WI38 (cell line): ENCODE measurements at regions not wholly inside any gene's neighbourhood (a gene's known extent, or its start where the extent isn't known, plus 50 kb on each side); places are given as distances from the start of the nearest gene placed in this dataset.

Source experiments
- H3K4me3 ChIP-seq: 2 replicates; pipeline ENCODE4 v1.5.1; 2011; ENCODE audit warnings: low read depth, mild to moderate bottlenecking, control low read depth, low read length
- TF ChIP-seq, protein P1 (sequence below): IDR thresholded peaks from 2 replicates; pipeline ENCODE4 v1.5.1; 2012; ENCODE audit warnings: low read depth, mild to moderate bottlenecking, control low read depth, low read length

DNA sequence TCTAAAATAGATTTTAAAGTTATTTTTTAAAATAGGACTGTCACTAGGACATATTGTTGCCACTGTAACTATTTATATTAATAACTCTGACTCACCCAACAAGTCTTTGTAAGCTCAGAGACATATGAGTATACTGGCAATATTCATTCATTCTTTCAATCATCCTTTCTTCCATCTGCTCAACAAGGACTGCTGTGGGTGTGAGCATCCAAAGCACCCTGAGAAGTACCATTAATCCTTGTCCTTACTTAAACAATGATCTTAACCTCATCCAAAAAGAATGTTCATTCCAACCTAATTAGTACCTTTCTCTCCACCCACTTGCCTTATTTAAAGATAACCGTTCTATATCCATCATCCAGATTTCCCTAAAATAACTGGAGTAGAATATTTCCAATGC, 94.2 kb upstream of the PPP2R3A start:
- TF ChIP-seq, protein P1, sequence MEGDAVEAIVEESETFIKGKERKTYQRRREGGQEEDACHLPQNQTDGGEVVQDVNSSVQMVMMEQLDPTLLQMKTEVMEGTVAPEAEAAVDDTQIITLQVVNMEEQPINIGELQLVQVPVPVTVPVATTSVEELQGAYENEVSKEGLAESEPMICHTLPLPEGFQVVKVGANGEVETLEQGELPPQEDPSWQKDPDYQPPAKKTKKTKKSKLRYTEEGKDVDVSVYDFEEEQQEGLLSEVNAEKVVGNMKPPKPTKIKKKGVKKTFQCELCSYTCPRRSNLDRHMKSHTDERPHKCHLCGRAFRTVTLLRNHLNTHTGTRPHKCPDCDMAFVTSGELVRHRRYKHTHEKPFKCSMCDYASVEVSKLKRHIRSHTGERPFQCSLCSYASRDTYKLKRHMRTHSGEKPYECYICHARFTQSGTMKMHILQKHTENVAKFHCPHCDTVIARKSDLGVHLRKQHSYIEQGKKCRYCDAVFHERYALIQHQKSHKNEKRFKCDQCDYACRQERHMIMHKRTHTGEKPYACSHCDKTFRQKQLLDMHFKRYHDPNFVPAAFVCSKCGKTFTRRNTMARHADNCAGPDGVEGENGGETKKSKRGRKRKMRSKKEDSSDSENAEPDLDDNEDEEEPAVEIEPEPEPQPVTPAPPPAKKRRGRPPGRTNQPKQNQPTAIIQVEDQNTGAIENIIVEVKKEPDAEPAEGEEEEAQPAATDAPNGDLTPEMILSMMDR, result no peak
- no peak overlapping the region for H3K4me3 ChIP-seq

DNA sequence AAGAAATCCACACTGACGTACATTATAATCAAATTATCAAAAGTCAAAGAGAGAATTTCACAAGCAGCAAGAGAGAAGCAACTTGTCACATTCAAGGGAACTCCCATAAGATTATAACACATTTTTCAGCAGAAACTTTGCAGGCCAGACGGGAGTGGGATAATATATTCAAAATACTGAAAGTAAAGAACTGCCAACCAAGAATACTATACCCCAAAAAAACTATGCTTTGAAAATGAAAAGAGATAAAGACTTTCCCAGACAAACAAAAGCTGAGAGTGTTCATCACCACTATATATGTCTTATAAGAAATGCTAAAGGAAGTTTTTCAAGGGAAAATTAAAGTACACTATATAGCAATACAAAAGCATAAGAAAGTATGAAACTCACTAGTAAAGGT, 91.5 kb upstream of the PPP2R3A start:
- TF ChIP-seq, protein P1, result no peak
- H3K4me3 ChIP-seq, result no peak overlapping the region

DNA sequence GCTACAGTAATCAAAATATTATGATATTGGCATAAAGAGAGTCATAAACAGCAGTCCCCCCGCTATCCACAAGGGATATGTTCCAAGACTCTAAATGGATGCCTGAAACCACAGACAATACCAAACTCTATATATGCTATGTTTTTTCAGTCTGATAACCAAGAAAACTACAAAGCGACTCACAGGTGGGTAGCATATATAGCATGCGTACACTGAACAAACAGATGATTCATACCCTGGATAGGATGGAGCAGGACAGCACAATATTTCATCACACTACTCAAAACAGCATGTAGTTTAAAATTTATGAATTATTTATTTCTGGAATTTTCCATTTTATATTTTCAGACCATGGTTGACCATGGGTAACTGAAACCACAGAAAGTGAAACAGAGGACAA, 87.0 kb upstream of the PPP2R3A start:
- TF ChIP-seq, protein P1, result no peak
- no peak overlapping the region for H3K4me3 ChIP-seq

DNA sequence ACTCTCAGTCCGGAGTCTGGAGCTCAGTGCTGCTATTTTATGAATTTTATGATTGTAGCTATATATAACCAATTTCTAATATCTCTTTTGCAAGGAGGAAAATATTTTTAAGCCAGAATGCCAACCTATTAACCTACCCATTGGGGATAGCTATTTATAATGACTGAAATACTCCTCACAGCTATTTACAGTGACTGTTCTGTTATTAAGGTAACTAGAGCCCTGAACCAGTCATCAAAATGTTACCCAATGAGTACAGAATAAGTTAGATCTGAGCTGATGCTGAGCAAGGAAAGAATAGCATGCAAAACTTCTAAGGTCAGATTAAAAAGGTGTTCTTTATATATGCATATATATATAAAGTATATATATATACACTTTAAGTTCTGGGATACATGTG, 79.6 kb upstream of the PPP2R3A start:
- H3K4me3 ChIP-seq, result no peak overlapping the region
- TF ChIP-seq, protein P1, result no peak

GRCh38 chr3:135887220-135887619, 78.3 kb upstream of the PPP2R3A start:
- no peak overlapping the region for H3K4me3 ChIP-seq
- TF ChIP-seq, protein P1, result no peak

- TF ChIP-seq, protein P1, result no peak
- H3K4me3 ChIP-seq, result no peak overlapping the region
Observed at GRCh38 chr3:135889443-135889842, 76.1 kb upstream of the PPP2R3A start.

DNA sequence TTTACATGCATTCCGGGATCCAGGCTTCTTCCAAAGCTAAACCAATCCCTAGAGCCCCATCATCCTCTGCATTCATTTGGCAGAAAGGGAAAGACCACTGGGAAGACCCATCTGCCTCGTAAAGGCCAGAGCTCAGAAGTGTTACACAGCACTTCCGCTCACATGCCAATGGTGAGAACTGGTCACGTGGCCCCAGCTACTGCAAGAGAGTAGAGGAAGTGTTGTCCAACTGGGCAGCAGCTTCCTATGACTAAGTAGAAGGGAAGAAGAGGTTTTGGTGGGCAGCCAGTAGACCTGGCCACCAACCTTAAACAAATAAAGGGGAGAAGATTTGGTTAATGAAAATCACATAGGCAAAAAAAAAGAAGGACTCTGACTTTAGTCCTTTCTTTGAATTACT, 74.4 kb upstream of the PPP2R3A start:
- TF ChIP-seq, protein P1, result no peak
- H3K4me3 ChIP-seq, result no peak overlapping the region
